HepG2 (cell line): ENCODE measurements at regions not wholly inside any gene's neighbourhood (a gene's known extent, or its start where the extent isn't known, plus 50 kb on each side); places are given as distances from the start of the nearest gene placed in this dataset.

Source experiments
- ATAC-seq: fragments of 200-7000 bp; cut with Tn5 transposase; 3 replicates; pipeline ENCODE4 v1.9.1; 2020; ENCODE audit warnings: mild to moderate bottlenecking, moderate library complexity
- BruUV-seq: library from RNA; stranded (reverse); fragments of 400-500 nt; replicated peaks from 2 replicates; lab custom pipeline; 2021; lab: Mats Ljungman, UMichigan
- CTCF ChIA-PET: fragments of 300-600 bp; formaldehyde crosslinking; extraction: SDS; loops from one replicate; lab custom pipeline; 2021; ENCODE audit warnings: low total read pairs, inconsistent platforms, low intra/inter-chr PET ratio; lab: Yijun Ruan, JAX
- POLR2A ChIA-PET: fragments of 350-600 bp; sonication (Branson Sonifier 250); formaldehyde crosslinking; loops from one replicate; lab custom pipeline; 2020; ENCODE audit warnings: antibody characterized with exemption, inconsistent platforms; lab: Yijun Ruan, JAX
- DNase-seq: peaks from one replicate; pipeline ENCODE4 v3.0.0-alpha.2; 2015; ENCODE audit warnings: low spot score
- FAIRE-seq: peaks from 3 replicates; lab custom pipeline; 2011; peaks lifted over from hg19 to GRCh38; lab: Jason Lieb, UNC
- H2AFZ ChIP-seq: one replicate; pipeline ENCODE4 v1.6.1; 2011; ENCODE audit warnings: low read length, inconsistent platforms
- H3K27ac ChIP-seq: fragments of 300-600 bp; 3 replicates; pipeline ENCODE4 v1.8.0; 2011; ENCODE audit warnings: mixed run types, mild to moderate bottlenecking, mixed read lengths, low read length, inconsistent platforms; ENCODE audit not compliant: insufficient read depth; ENCODE audit errors: extremely low read length
- H3K27me3 ChIP-seq, 2 experiments: fragments of 200-600 bp in 1 of 2; 2 replicates in 1 of 2; 3 replicates in 1 of 2; pipeline versions ENCODE4 v1.6.0 to v1.8.0; 2011; ENCODE audit warnings: low read length in 2 of 2, mild to moderate bottlenecking in 2 of 2, moderate library complexity in 2 of 2, inconsistent platforms in 1 of 2; ENCODE audit not compliant: insufficient read depth in 2 of 2, control insufficient read depth in 1 of 2
- H3K36me3 ChIP-seq, 2 experiments: fragments of 200-600 bp in 1 of 2; replicated peaks in 1 of 2; 2 replicates in 1 of 2; 3 replicates in 1 of 2; pipeline versions ENCODE4 v1.5.1 to v1.8.0; 2011; ENCODE audit warnings: low read length in 2 of 2, inconsistent platforms in 1 of 2; ENCODE audit not compliant: insufficient read depth in 2 of 2, control insufficient read depth in 1 of 2
- H3K4me1 ChIP-seq: 2 replicates; pipeline ENCODE4 v1.5.1; 2012; ENCODE audit warnings: low read length, inconsistent platforms; ENCODE audit not compliant: insufficient read depth
- H3K4me2 ChIP-seq: 2 replicates; pipeline ENCODE4 v1.6.0; 2011; ENCODE audit warnings: low read depth, low read length, inconsistent platforms
- H3K4me3 ChIP-seq, 3 experiments: fragments of 200-600 bp in 1 of 3; sonication (generic), shearing (Covaris generic) in 1 of 3; replicated peaks in 1 of 3; 2 replicates each; pipeline ENCODE4 v1.5.1; 2011 to 2016; ENCODE audit warnings: low read length in 3 of 3, inconsistent platforms in 2 of 3, low read depth in 2 of 3, mild to moderate bottlenecking in 2 of 3, control low read depth in 1 of 3, mixed read lengths in 1 of 3; ENCODE audit not compliant: insufficient read depth in 1 of 3
- H3K79me2 ChIP-seq: one replicate; pipeline ENCODE4 v1.6.1; 2011; ENCODE audit warnings: low read length, inconsistent platforms; ENCODE audit not compliant: insufficient read depth
- H3K9ac ChIP-seq: 2 replicates; pipeline ENCODE4 v1.6.0; 2011; ENCODE audit warnings: mild to moderate bottlenecking, low read depth, low read length, inconsistent platforms; ENCODE audit not compliant: insufficient read depth
- H3K9me3 ChIP-seq: 2 replicates; pipeline ENCODE4 v1.5.1; 2012; ENCODE audit warnings: mild to moderate bottlenecking, low read length
- H4K20me1 ChIP-seq: 2 replicates; pipeline ENCODE4 v1.6.0; 2011; ENCODE audit warnings: inconsistent platforms, mild to moderate bottlenecking, low read length, moderate library complexity; ENCODE audit not compliant: insufficient read depth
- DMAP1 ChIP-seq: IDR thresholded peaks from 2 replicates; pipeline ENCODE4 v1.6.1; 2016
- ELF4 ChIP-seq: sonication (generic); formaldehyde crosslinking; IDR thresholded peaks from 2 replicates; pipeline ENCODE4 v1.5.0; 2020; ENCODE audit warnings: missing genetic modification reagents, mild to moderate bottlenecking, moderate library complexity, borderline replicate concordance
- ISL2 ChIP-seq: sonication (generic); formaldehyde crosslinking; IDR thresholded peaks from 2 replicates; pipeline ENCODE4 v1.5.0; 2020; ENCODE audit warnings: missing genetic modification reagents
- MEIS1 ChIP-seq: sonication (generic); formaldehyde crosslinking; IDR thresholded peaks from 2 replicates; pipeline ENCODE4 v1.9.0; 2021; ENCODE audit warnings: mild to moderate bottlenecking, missing genetic modification reagents, moderate library complexity, borderline replicate concordance
- NFATC3 ChIP-seq: sonication (generic); formaldehyde crosslinking; IDR thresholded peaks from 2 replicates; pipeline ENCODE4 v1.5.1; 2020; ENCODE audit warnings: mild to moderate bottlenecking, missing genetic modification reagents
- PLSCR1 ChIP-seq: sonication (generic); formaldehyde crosslinking; IDR thresholded peaks from 2 replicates; pipeline ENCODE4 v1.5.0; 2020; ENCODE audit warnings: missing genetic modification reagents, mild to moderate bottlenecking, borderline replicate concordance
- SP2 ChIP-seq: sonication (generic); formaldehyde crosslinking; IDR thresholded peaks from 2 replicates; pipeline ENCODE4 v1.5.1; 2020; ENCODE audit warnings: mild to moderate bottlenecking, missing genetic modification reagents
- ZBTB34 ChIP-seq: sonication (generic); formaldehyde crosslinking; IDR thresholded peaks from 2 replicates; pipeline ENCODE4 v1.8.0; 2022; ENCODE audit warnings: mild to moderate bottlenecking, missing genetic modification reagents
- ZBTB37 ChIP-seq: sonication (generic); formaldehyde crosslinking; IDR thresholded peaks from 2 replicates; pipeline ENCODE4 v1.4.0; 2020; ENCODE audit warnings: mild to moderate bottlenecking, missing genetic modification reagents
- ZNF530 ChIP-seq: sonication (generic); formaldehyde crosslinking; IDR thresholded peaks from 2 replicates; pipeline ENCODE4 v1.5.0; 2020; ENCODE audit warnings: low read depth, mild to moderate bottlenecking, missing genetic modification reagents
- ZNF556 ChIP-seq: sonication (generic); formaldehyde crosslinking; IDR thresholded peaks from 2 replicates; pipeline ENCODE4 v1.4.0; 2020; ENCODE audit warnings: mild to moderate bottlenecking, missing genetic modification reagents, borderline replicate concordance
- ZSCAN22 ChIP-seq: sonication (generic); formaldehyde crosslinking; IDR thresholded peaks from 2 replicates; pipeline ENCODE4 v1.4.0; 2020; ENCODE audit warnings: mild to moderate bottlenecking, missing genetic modification reagents
- ZSCAN31 ChIP-seq: sonication (generic); formaldehyde crosslinking; IDR thresholded peaks from 2 replicates; pipeline ENCODE4 v1.5.0; 2020; ENCODE audit warnings: low read depth, mild to moderate bottlenecking, missing genetic modification reagents
- WGBS: methylation state at CpG from one replicate; pipeline ENCODE4 v1.1.6; 2017; ENCODE audit warnings: low lambda C conversion rate; 5-methylcytosine and 5-hydroxymethylcytosine counted together
- in situ Hi-C: cut with HindIII; loops from 2 replicates; pipeline ENCODE4 v1.10.0; 2017; ENCODE audit warnings: low pct_unique_long_range_greater_than_20kb; ENCODE audit not compliant: extremely low pct_ligation_motif_present
- intact Hi-C: fragments of 100-400 bp; cut with micrococcal nuclease; formaldehyde crosslinking; loops from one replicate; pipeline ENCODE4 v1.10.0; 2022; ENCODE audit not compliant: unreplicated experiment
- TF ChIP-seq, protein P1 (sequence below): sonication (generic); formaldehyde crosslinking; IDR thresholded peaks from 2 replicates; pipeline ENCODE4 v1.8.0; 2022; ENCODE audit warnings: mild to moderate bottlenecking, missing genetic modification reagents, moderate library complexity
- TF ChIP-seq, protein P2 (sequence below): IDR thresholded peaks from 2 replicates; pipeline ENCODE4 v1.6.1; 2016; ENCODE audit warnings: missing compliant biosample characterization, missing genetic modification reagents, borderline replicate concordance

DNA sequence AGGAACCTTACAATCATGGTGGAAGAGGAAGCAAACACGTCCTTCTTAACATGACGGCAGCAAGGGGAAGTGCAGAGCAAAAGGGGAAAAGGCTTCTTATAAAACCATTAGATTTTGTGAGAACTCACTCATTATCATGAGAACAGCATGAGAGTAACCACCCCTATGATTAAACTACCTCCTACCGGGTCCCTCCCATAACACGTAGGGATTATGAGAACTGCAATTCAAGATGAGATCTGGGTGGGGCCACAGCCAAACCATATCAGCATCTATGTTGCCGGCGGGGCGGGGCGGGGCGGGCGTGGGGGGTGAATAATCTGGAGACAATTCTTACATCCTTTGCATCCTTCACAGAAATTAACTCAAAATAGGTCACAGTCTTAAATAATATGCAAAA, 58.8 kb upstream of the GFPT2 start:
- Histone ChIP-seq H3K4me2 (no peak overlapping the region), H2AFZ (no peak overlapping the region), H4K20me1 (no peaks in the 10 kb centered on the region), H3K9ac (no peak overlapping the region), H3K27me3 (no peaks in the 10 kb centered on the region; a peak in 1 of 5 replicates), H3K4me3 (no peak overlapping the region), H3K36me3 (no peaks in the 10 kb centered on the region), H3K4me1 (no peaks in the 10 kb centered on the region), H3K27ac (no peak overlapping the region), H3K79me2 (no peaks in the 10 kb centered on the region), H3K9me3 (no peaks in the 10 kb centered on the region)
- ChIA-PET POLR2A (no interaction called here), CTCF (no interaction called here)
- WGBS, result 32% methylated on average over 10 of the region's 10 CpGs
- DNase-seq (no peak), ATAC-seq (no peak), FAIRE-seq (no peak)
- no TSS peak for BruUV-seq
- TF ChIP-seq DMAP1 (CRISPR knock-in tag), result no peak
- TF ChIP-seq NFATC3 (CRISPR knock-in tag), result no peak
- TF ChIP-seq ZBTB37 (CRISPR knock-in tag), result no peak
- TF ChIP-seq ZSCAN22 (CRISPR knock-in tag), result no peak
- no peak for TF ChIP-seq SP2 (CRISPR knock-in tag)
- TF ChIP-seq PLSCR1 (CRISPR knock-in tag), result no peak
- TF ChIP-seq, protein P1, sequence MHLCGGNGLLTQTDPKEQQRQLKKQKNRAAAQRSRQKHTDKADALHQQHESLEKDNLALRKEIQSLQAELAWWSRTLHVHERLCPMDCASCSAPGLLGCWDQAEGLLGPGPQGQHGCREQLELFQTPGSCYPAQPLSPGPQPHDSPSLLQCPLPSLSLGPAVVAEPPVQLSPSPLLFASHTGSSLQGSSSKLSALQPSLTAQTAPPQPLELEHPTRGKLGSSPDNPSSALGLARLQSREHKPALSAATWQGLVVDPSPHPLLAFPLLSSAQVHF (CRISPR knock-in tag), result no peak
- TF ChIP-seq ZBTB34 (CRISPR knock-in tag), result no peak
- no peak for TF ChIP-seq ELF4 (CRISPR knock-in tag)
- no peak for TF ChIP-seq MEIS1 (CRISPR knock-in tag)
- no peak for TF ChIP-seq ZNF556 (CRISPR knock-in tag)
- TF ChIP-seq, protein P2, sequence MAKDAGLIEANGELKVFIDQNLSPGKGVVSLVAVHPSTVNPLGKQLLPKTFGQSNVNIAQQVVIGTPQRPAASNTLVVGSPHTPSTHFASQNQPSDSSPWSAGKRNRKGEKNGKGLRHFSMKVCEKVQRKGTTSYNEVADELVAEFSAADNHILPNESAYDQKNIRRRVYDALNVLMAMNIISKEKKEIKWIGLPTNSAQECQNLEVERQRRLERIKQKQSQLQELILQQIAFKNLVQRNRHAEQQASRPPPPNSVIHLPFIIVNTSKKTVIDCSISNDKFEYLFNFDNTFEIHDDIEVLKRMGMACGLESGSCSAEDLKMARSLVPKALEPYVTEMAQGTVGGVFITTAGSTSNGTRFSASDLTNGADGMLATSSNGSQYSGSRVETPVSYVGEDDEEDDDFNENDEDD (CRISPR knock-in tag), result no peak
- TF ChIP-seq ISL2, result no peak
- no peak for TF ChIP-seq ZSCAN31 (CRISPR knock-in tag)
- no peak for TF ChIP-seq ZNF530 (CRISPR knock-in tag)
- in situ Hi-C loops, result no loop called here
- intact Hi-C loops, result loop anchor here (5.0 kb wide), 1 partner anchor 60 kb away; no protein-coding TSS in a partner anchor
